Sigmoid colon (tissue), 6 donors: ENCODE measurements at regions not wholly inside any gene's neighbourhood (a gene's known extent, or its start where the extent isn't known, plus 50 kb on each side); places are given as distances from the start of the nearest gene placed in this dataset.
A peak's percentile ranks its signal among the peaks of the same experiment; 100 is the strongest.

Source experiments
- DNase-seq: peaks from one replicate; pipeline ENCODE4 v3.0.0-alpha.2; 2019
- H3K27ac ChIP-seq, 4 donors: fragments of 200-600 bp; sonication (generic); one replicate each; pipeline ENCODE4 v1.5.1; 2016 to 2019; ENCODE audit warnings: mild to moderate bottlenecking in 1 of 4
- H3K27me3 ChIP-seq, 3 donors: fragments of 200-600 bp; sonication (generic); one replicate each; pipeline ENCODE4 v1.5.1; 2019; ENCODE audit warnings: mild to moderate bottlenecking in 1 of 3
- H3K36me3 ChIP-seq, 4 donors: fragments of 200-600 bp; sonication (generic); one replicate each; pipeline ENCODE4 v1.5.1; 2016 to 2019
- H3K4me1 ChIP-seq, 4 donors: fragments of 200-600 bp; sonication (generic); one replicate each; pipeline ENCODE4 v1.5.1; 2017 to 2019
- H3K4me3 ChIP-seq, 4 donors: fragments of 200-600 bp; sonication (generic); one replicate each; pipeline ENCODE4 v1.5.1; 2017 to 2019; ENCODE audit warnings: mild to moderate bottlenecking in 2 of 4, moderate library complexity in 1 of 4
- H3K9me3 ChIP-seq, 4 donors: fragments of 200-600 bp in 3 of 4; sonication (generic) in 3 of 4; one replicate each; pipeline versions ENCODE4 v1.5.1 to v1.6.1; 2013 to 2019
- CTCF ChIP-seq, 4 experiments: fragments of 450-650 bp in 3 of 4; fragments of 200-600 bp in 1 of 4; IDR thresholded peaks; one replicate each; pipeline ENCODE4 v1.5.1; 2016 to 2019; ENCODE audit warnings: antibody characterized with exemption in 4 of 4, mild to moderate bottlenecking in 3 of 4, moderate library complexity in 2 of 4
- EP300 ChIP-seq, 4 donors: sonication (generic); formaldehyde crosslinking; IDR thresholded peaks; one replicate each; pipeline ENCODE4 v1.6.1; 2017; ENCODE audit warnings: antibody characterized with exemption in 4 of 4
- POLR2A ChIP-seq, 2 donors: fragments of 450-650 bp; IDR thresholded peaks; one replicate each; pipeline ENCODE4 v1.6.1; 2016; ENCODE audit warnings: antibody characterized with exemption in 2 of 2, mild to moderate bottlenecking in 2 of 2, moderate library complexity in 2 of 2
- POLR2AphosphoS5 ChIP-seq, 4 donors: sonication (generic); formaldehyde crosslinking; IDR thresholded peaks; one replicate each; pipeline ENCODE4 v1.6.1; 2017; ENCODE audit warnings: antibody characterized with exemption in 4 of 4
- WGBS, 2 donors: extraction: QIAGEN DNeasy Blood & Tissue Kit; methylation state at CpG; one replicate each; pipeline ENCODE4 v1.1.7; 2013; 5-methylcytosine and 5-hydroxymethylcytosine counted together
- intact Hi-C: fragments of 100-400 bp; cut with DNase I; formaldehyde crosslinking; loops from one replicate; pipeline ENCODE4 v1.15.1; 2023
- donor health status: healthy with polysubstance abuse.
- donor health status: healthy.

- intact Hi-C loops: loop anchor here (5.0 to 10.0 kb wide), 5 partner anchors 265 to 1147 kb away; partner anchors contain the start of genes GTF3A, PAN3, RASL11A and RPL21
- Histone ChIP-seq H3K4me3 (no peak overlapping the region), H3K27ac (peak overlapping the region in 2 of 4 donors; percentile 18 to 25), H3K27me3 (no peaks in the 10 kb centered on the region), H3K9me3 (no peaks in the 10 kb centered on the region), H3K36me3 (no peaks in the 10 kb centered on the region), H3K4me1 (peaks cover 0 to 80% (median 70%) of the 10 kb centered on the region in 4 donors)
- WGBS, 2 donors: 82% methylated on average over 10 of the region's 10 CpGs
- DNase-seq: peak; percentile 45
- TF ChIP-seq EP300 (IDR thresholded peaks at IDR 0.05) (no peak), CTCF (IDR thresholded peaks at IDR 0.05) (no peak), POLR2AphosphoS5 (IDR thresholded peaks at IDR 0.05) (no peak)
Observed at GRCh38 chr13:26987486-26988013, 184.1 kb downstream of the USP12 start.

GRCh38 chr13:26985285-26985878 is 186.2 kb downstream of the USP12 start:
- WGBS, 2 donors: 8 to 14% methylated on average over 6 of the region's 6 CpGs
- DNase-seq: peak; percentile 87
- TF ChIP-seq POLR2AphosphoS5 (IDR thresholded peaks at IDR 0.05) (peak in 1 of 4 donors; percentile 48), CTCF (IDR thresholded peaks at IDR 0.05) (peak; percentile 68 to 86 (median 71)), POLR2A (IDR thresholded peaks at IDR 0.05) (no peak), EP300 (IDR thresholded peaks at IDR 0.05) (no peak)

GRCh38 chr13:26984337-26984736 is 187.3 kb downstream of the USP12 start:
- 90 to 91% methylated on average over 4 of the region's 4 CpGs for WGBS, 2 donors

More at GRCh38 chr13:26985285-26985878, 186.2 kb downstream of the USP12 start:
- Histone ChIP-seq H3K4me3 (no peak overlapping the region), H3K9me3 (no peaks in the 10 kb centered on the region), H3K36me3 (no peaks in the 10 kb centered on the region), H3K27me3 (no peaks in the 10 kb centered on the region), H3K27ac (peak overlapping the region; percentile 82 to 88 (median 85)), H3K4me1 (peaks cover 0 to 65% (median 56%) of the 10 kb centered on the region in 4 donors)
- intact Hi-C loops: loop anchor here (1.0 to 10.0 kb wide), 9 partner anchors 39 to 1149 kb away; partner anchors contain the start of genes GTF3A, PAN3, RASL11A and RPL21

GRCh38 chr13:26983543-26984320 is 187.9 kb downstream of the USP12 start:
- no peaks in the 10 kb centered on the region for H3K27me3 ChIP-seq
- intact Hi-C loops: loop anchor here (2.0 to 10.0 kb wide), 9 partner anchors 37 to 1151 kb away; partner anchors contain the start of genes GTF3A, MTIF3, PAN3 and USP12
- TF ChIP-seq EP300 (IDR thresholded peaks at IDR 0.05): no peak
- no peak for TF ChIP-seq CTCF (IDR thresholded peaks at IDR 0.05)
- TF ChIP-seq POLR2AphosphoS5 (IDR thresholded peaks at IDR 0.05): no peak
- no peak for TF ChIP-seq POLR2A (IDR thresholded peaks at IDR 0.05)
- peaks cover 0 to 48% (median 42%) of the 10 kb centered on the region in 4 donors for H3K4me1 ChIP-seq
- no peak for DNase-seq
- no peak overlapping the region for H3K4me3 ChIP-seq
- no peaks in the 10 kb centered on the region for H3K36me3 ChIP-seq
- 71 to 78% methylated on average over 12 of the region's 12 CpGs for whole genome bisulfite sequencing, 2 donors
- H3K27ac ChIP-seq: peak overlapping the region; percentile 82 to 88 (median 85)
- no peaks in the 10 kb centered on the region for H3K9me3 ChIP-seq

More at GRCh38 chr13:26984337-26984736, 187.3 kb downstream of the USP12 start:
- peak overlapping the region; percentile 82 to 88 (median 85) for H3K27ac ChIP-seq
- no peak overlapping the region for H3K4me3 ChIP-seq
- H3K4me1 ChIP-seq: peaks cover 0 to 54% (median 48%) of the 10 kb centered on the region in 4 donors
- no peaks in the 10 kb centered on the region for H3K36me3 ChIP-seq
- TF ChIP-seq POLR2A (IDR thresholded peaks at IDR 0.05) (no peak), CTCF (IDR thresholded peaks at IDR 0.05) (no peak), POLR2AphosphoS5 (IDR thresholded peaks at IDR 0.05) (peak in 1 of 4 donors; percentile 59), EP300 (IDR thresholded peaks at IDR 0.05) (peak in 2 of 4 donors; percentile 27 to 51)
- DNase-seq: no peak
- no peaks in the 10 kb centered on the region for H3K9me3 ChIP-seq
- intact Hi-C loops: loop anchor here (2.0 to 10.0 kb wide), 8 partner anchors 38 to 1150 kb away; partner anchors contain the start of genes GTF3A, MTIF3, PAN3 and USP12
- no peaks in the 10 kb centered on the region for H3K27me3 ChIP-seq
